Activated T-cell treated with anti-CD3 and anti-CD28 coated beads, Interleukin-2, amount 50 U/mL, for 72 hours (primary cell): ENCODE measurements at regions not wholly inside any gene's neighbourhood (a gene's known extent, or its start where the extent isn't known, plus 50 kb on each side); places are given as distances from the start of the nearest gene placed in this dataset.
"Not testable (repeated sequence)": the region's sequence is repeated elsewhere in the genome, so short reads cannot be mapped to it uniquely, and the experiment has no call there.

Source experiments
- ATAC-seq, 2 donors: fragments of 150-1000 bp; cut with Tn5 transposase; replicated peaks in 1 of 2; 2 replicates each; pipeline ENCODE4 v1.10.0; 2021; ENCODE audit warnings: moderate library complexity in 2 of 2, mild to moderate bottlenecking in 1 of 2
- DNase-seq, 2 donors: peaks; one replicate each; pipeline ENCODE4 v3.0.0; 2021 to 2022; ENCODE audit warnings: mixed read lengths in 1 of 2
- H3K27ac Mint-ChIP-seq: one replicate; pipeline ENCODE4 v1.8.0; 2022; ENCODE audit warnings: mild to moderate bottlenecking, moderate library complexity, mixed read lengths
- H3K27me3 Mint-ChIP-seq: one replicate; pipeline ENCODE4 v1.8.0; 2022; ENCODE audit warnings: low read depth, mixed read lengths
- H3K36me3 Mint-ChIP-seq, 2 donors: one replicate each; pipeline ENCODE4 v1.8.0; 2022; ENCODE audit warnings: mixed read lengths in 2 of 2, mild to moderate bottlenecking in 1 of 2; ENCODE audit not compliant: insufficient read depth in 2 of 2
- H3K4me1 Mint-ChIP-seq: one replicate; pipeline ENCODE4 v1.8.0; 2022; ENCODE audit warnings: low read depth, mixed read lengths
- H3K4me3 Mint-ChIP-seq, 2 donors: one replicate each; pipeline ENCODE4 v1.8.0; 2022; ENCODE audit warnings: mild to moderate bottlenecking in 2 of 2, mixed read lengths in 2 of 2, moderate library complexity in 2 of 2
- H3K9me3 Mint-ChIP-seq, 2 donors: one replicate each; pipeline ENCODE4 v1.8.0; 2022; ENCODE audit warnings: mixed read lengths in 2 of 2

GRCh38 chr17:70407506-70407905, 238.2 kb downstream of the KCNJ2 start:
- ATAC-seq (no peak), DNase-seq (no peak)
- Mint-ChIP-seq H3K9me3 (no peaks in the 10 kb centered on the region), H3K27me3 (no peaks in the 10 kb centered on the region), H3K27ac (no peak overlapping the region), H3K4me3 (no peak overlapping the region), H3K36me3 (no peaks in the 10 kb centered on the region), H3K4me1 (no peaks in the 10 kb centered on the region)

DNA sequence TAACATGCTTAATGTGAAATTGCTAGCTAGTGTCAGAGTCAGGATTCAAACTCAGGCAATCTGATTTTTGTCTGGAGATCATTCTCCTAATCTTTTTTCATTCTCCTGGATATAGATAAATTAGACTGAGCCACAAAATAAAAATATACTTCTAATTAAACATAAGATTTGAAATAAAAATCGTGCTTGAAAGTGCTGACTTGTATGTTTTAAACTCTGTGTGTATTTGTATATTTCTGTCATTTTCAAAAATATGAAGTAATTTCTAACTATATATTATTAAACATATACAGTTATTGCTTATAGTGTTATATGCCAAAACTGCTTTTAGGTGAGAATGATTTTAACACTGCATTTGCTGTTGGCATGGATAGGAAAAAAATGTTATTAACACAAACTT, 239.4 kb downstream of the KCNJ2 start:
- no peaks in the 10 kb centered on the region for H3K9me3 Mint-ChIP-seq
- H3K4me3 Mint-ChIP-seq: no peak overlapping the region
- no peaks in the 10 kb centered on the region for H3K4me1 Mint-ChIP-seq
- no peak overlapping the region for H3K27ac Mint-ChIP-seq
- ATAC-seq: no peak
- H3K27me3 Mint-ChIP-seq: no peaks in the 10 kb centered on the region
- H3K36me3 Mint-ChIP-seq: no peaks in the 10 kb centered on the region
- DNase-seq: no peak

GRCh38 chr17:70414300-70414699, 245.0 kb downstream of the KCNJ2 start:
- DNase-seq (no peak), ATAC-seq (no peak)
- H3K9me3 Mint-ChIP-seq: no peaks in the 10 kb centered on the region
- no peaks in the 10 kb centered on the region for H3K4me1 Mint-ChIP-seq
- H3K27me3 Mint-ChIP-seq: no peaks in the 10 kb centered on the region
- H3K4me3 Mint-ChIP-seq: no peak overlapping the region
- H3K36me3 Mint-ChIP-seq: no peaks in the 10 kb centered on the region
- no peak overlapping the region for H3K27ac Mint-ChIP-seq

DNA sequence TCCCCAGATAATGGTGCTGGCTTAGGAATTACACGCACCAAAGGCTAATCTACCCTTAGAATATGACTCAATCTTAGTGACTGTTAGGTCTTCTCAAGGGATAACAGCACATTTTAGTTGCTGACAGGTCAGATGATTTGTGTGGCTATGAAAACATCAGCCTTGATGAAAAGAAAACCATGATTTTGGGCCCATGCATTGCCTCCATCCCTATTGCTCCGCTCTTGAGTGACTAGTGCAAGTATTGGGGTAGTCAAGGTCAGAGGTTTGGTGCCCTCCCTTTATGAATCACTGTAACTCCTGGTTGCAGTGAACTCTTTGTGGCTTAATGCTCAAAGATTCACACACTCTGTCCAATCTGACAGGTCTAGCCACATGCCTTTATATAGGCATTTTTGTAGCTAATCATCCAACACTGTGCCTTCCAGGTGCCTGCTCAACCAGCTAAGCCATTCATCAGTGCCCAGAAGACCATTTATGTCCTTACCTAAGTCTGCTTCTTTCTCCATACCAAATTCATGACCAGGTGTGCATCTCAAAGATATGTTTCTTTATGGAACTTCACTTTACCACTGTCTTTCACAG, 251.6 kb downstream of the KCNJ2 start:
- no peak overlapping the region for H3K4me3 Mint-ChIP-seq
- ATAC-seq: no peak

DNA sequence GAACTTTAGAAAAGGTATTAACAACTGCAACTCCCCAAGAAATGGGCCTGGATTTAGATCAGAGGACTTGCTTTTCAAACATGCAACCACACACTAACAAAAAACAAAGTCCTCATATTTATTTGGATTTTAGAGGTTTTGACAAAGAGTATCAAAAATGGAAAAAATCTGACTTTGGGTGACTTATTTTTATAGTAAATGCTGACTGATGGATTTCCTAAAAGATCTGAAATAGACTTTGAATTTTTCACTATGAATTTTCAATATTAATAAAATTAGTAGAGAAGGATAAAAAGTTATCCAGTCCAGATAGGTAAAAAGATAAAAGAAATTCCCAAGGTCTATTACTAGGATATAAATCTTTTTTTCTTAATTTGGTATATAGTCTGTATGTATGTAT, 253.5 kb downstream of the KCNJ2 start:
- Mint-ChIP-seq H3K4me1 (no peaks in the 10 kb centered on the region), H3K9me3 (no peaks in the 10 kb centered on the region), H3K4me3 (no peak overlapping the region), H3K36me3 (no peaks in the 10 kb centered on the region), H3K27me3 (no peaks in the 10 kb centered on the region), H3K27ac (no peak overlapping the region)
- no peak for DNase-seq
- no peak for ATAC-seq

More for the DNA sequence above, 251.6 kb downstream of the KCNJ2 start:
- Mint-ChIP-seq H3K27ac (no peak overlapping the region), H3K4me1 (no peaks in the 10 kb centered on the region), H3K27me3 (no peaks in the 10 kb centered on the region), H3K36me3 (no peaks in the 10 kb centered on the region), H3K9me3 (no peaks in the 10 kb centered on the region)
- DNase-seq: no peak

- H3K27me3 Mint-ChIP-seq: no peaks in the 10 kb centered on the region
- no peaks in the 10 kb centered on the region for H3K36me3 Mint-ChIP-seq
Observed at GRCh38 chr17:70423562-70423961, 254.2 kb downstream of the KCNJ2 start.

DNA sequence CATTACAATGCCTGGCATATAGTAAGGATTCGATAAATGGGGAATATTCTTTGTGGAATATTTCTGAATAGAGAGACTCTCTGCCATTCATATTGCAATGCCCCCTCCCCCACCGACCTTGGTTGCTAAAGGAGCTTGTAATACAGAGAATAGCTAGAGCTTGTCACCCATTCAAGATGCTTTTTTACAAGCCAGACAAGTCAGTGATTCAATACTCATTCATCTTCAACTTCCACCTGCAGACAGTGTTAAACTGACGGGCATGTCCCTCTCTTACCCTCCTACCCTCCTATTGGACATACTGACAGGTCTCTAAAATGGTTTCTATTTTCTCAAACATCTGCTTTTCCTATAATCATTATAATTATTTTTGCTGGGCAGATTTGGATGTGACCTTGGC, 257.4 kb downstream of the KCNJ2 start:
- ATAC-seq (no peak), DNase-seq (no peak)
- no peaks in the 10 kb centered on the region for H3K4me1 Mint-ChIP-seq
- H3K9me3 Mint-ChIP-seq: peaks cover 2% of the 10 kb centered on the region in 2 donors
- H3K27me3 Mint-ChIP-seq: no peaks in the 10 kb centered on the region
- H3K36me3 Mint-ChIP-seq: no peaks in the 10 kb centered on the region
- no peak overlapping the region for H3K4me3 Mint-ChIP-seq
- H3K27ac Mint-ChIP-seq: no peak overlapping the region

More at GRCh38 chr17:70423562-70423961, 254.2 kb downstream of the KCNJ2 start:
- Mint-ChIP-seq H3K4me3 (no peak overlapping the region), H3K9me3 (no peaks in the 10 kb centered on the region), H3K27ac (no peak overlapping the region), H3K4me1 (no peaks in the 10 kb centered on the region)
- DNase-seq (no peak), ATAC-seq (no peak)

DNA sequence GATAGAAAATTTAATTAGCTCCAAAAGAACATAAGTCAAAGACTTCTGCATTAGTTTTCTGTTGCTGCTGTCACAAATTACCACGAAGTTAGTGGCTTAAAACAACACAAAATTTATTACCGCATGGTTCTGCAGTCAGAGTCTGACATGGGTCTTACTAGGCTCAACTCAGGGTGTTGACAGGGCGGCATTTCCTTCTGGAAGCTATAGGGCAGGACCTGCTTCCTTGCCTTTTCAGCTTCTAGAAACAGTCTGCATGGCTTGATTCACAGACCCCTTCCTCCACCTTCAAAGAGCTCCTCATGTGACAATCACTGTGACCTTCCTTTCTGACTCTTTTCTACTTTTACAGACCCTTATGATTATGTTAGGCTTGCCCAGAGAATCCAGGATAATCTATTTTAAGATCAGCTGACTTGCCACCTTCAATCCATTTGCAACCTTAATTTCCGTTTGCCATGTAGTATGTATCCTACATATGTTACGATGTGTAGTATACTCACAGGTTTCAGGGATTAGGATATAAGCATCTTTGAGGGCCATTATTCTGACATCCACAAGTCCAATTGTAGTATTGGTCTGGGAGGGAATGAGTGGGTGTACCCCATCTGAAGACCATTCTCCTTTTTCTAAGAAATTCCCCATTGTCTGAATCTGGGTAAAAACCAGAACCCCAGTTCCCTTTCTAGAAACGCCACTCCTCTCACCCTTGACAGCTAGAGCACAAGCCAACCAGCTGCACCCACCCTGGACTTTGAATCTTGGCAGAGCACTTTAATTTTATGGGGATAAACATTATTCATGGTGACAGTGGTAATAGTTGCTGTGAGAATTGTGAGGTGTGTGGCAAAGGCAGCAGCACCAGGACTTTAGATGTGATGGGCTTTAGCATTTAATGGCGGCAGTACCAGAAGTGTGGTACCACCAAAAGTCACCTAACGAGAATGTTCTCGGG, 265.5 kb downstream of the KCNJ2 start:
- H3K27me3 Mint-ChIP-seq: no peaks in the 10 kb centered on the region
- ATAC-seq (no peak), DNase-seq (no peak)
- no peaks in the 10 kb centered on the region for H3K36me3 Mint-ChIP-seq
- H3K4me3 Mint-ChIP-seq: no peak overlapping the region
- peaks cover 1 to 2% of the 10 kb centered on the region in 2 donors for H3K9me3 Mint-ChIP-seq
- H3K4me1 Mint-ChIP-seq: no peaks in the 10 kb centered on the region
- no peak overlapping the region for H3K27ac Mint-ChIP-seq

DNA sequence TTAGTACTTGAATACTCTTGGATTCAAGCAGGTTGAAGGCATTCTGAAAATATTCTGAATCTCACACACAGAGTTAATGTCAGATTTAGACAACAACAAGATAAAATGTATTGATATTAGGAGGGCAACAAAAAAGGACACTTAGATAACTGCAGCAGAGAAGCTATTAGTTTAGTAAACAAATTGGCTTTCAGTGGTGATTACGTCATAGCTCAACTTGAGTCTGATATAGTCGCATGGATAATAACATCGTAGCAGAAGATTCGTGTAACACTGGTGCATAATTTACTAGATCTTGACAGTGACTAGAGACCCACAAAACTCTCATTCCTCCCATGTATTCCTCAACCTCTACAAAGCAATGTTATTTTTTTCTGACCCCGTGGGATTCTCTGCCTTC, 268.3 kb downstream of the KCNJ2 start:
- Mint-ChIP-seq H3K36me3 (no peaks in the 10 kb centered on the region), H3K4me1 (no peaks in the 10 kb centered on the region), H3K27ac (no peak overlapping the region), H3K27me3 (no peaks in the 10 kb centered on the region), H3K4me3 (no peak overlapping the region), H3K9me3 (peaks cover 1 to 2% of the 10 kb centered on the region in 2 donors)
- DNase-seq (no peak), ATAC-seq (no peak)

GRCh38 chr17:70446446-70446845, 277.1 kb downstream of the KCNJ2 start:
- Mint-ChIP-seq H3K9me3 (peaks cover 4 to 7% of the 10 kb centered on the region in 2 donors), H3K27ac (no peak overlapping the region), H3K4me1 (no peaks in the 10 kb centered on the region), H3K36me3 (no peaks in the 10 kb centered on the region), H3K27me3 (no peaks in the 10 kb centered on the region), H3K4me3 (no peak overlapping the region)
- DNase-seq: no peak
- no peak for ATAC-seq

DNA sequence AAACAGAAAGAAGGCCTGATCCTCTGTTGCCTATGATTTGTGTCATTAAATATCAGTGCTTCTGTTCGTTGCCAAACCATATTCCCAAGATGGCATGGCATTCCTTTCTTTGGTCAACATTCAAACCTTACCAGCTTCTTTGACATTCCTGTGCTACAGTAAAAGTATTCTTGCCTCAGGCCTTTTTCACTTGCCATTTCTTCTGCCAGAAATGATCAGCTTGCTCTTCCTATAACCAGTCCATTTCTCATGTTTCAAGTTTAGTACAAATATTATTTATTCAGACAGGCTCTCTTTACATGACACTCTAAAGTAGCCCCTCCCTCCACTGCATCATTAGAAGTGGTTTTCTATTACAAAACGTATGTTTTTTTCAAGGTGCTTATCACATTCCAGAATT, 278.3 kb downstream of the KCNJ2 start:
- ATAC-seq: no peak
- Mint-ChIP-seq H3K27ac (no peak overlapping the region), H3K27me3 (no peaks in the 10 kb centered on the region), H3K4me3 (no peak overlapping the region), H3K9me3 (peaks cover 4 to 7% of the 10 kb centered on the region in 2 donors), H3K36me3 (no peaks in the 10 kb centered on the region), H3K4me1 (no peaks in the 10 kb centered on the region)
- DNase-seq: no peak

GRCh38 chr17:70453075-70453474, 283.7 kb downstream of the KCNJ2 start:
- not testable (repeated sequence) for H3K27ac Mint-ChIP-seq, H3K36me3 Mint-ChIP-seq, H3K9me3 Mint-ChIP-seq, H3K4me1 Mint-ChIP-seq, H3K27me3 Mint-ChIP-seq, DNase-seq, ATAC-seq, H3K4me3 Mint-ChIP-seq

GRCh38 chr17:70454377-70454776, 285.0 kb downstream of the KCNJ2 start:
- Mint-ChIP-seq H3K27me3 (no peaks in the 10 kb centered on the region), H3K4me3 (no peak overlapping the region), H3K9me3 (peaks cover 0 to 4% of the 10 kb centered on the region in 2 donors), H3K27ac (no peak overlapping the region), H3K36me3 (no peaks in the 10 kb centered on the region), H3K4me1 (no peaks in the 10 kb centered on the region)
- DNase-seq (no peak), ATAC-seq (no peak)
